Activated T-cell treated with anti-CD3 and anti-CD28 coated beads, Interleukin-2, amount 50 U/mL, for 48 hours (primary cell): ENCODE measurements at regions not wholly inside any gene's neighbourhood (a gene's known extent, or its start where the extent isn't known, plus 50 kb on each side); places are given as distances from the start of the nearest gene placed in this dataset.
"Not testable (repeated sequence)": the region's sequence is repeated elsewhere in the genome, so short reads cannot be mapped to it uniquely, and the experiment has no call there.

Experiments used
- DNase-seq, 2 experiments: peaks; one replicate each; pipeline ENCODE4 v3.0.0-alpha.2; 2020

GRCh38 chr2:240383099-240383758, 52.2 kb upstream of the GPC1 start:
- no peak for DNase-seq

GRCh38 chr2:240383871-240384700, 51.4 kb upstream of the GPC1 start:
- no peak for DNase-seq

DNA sequence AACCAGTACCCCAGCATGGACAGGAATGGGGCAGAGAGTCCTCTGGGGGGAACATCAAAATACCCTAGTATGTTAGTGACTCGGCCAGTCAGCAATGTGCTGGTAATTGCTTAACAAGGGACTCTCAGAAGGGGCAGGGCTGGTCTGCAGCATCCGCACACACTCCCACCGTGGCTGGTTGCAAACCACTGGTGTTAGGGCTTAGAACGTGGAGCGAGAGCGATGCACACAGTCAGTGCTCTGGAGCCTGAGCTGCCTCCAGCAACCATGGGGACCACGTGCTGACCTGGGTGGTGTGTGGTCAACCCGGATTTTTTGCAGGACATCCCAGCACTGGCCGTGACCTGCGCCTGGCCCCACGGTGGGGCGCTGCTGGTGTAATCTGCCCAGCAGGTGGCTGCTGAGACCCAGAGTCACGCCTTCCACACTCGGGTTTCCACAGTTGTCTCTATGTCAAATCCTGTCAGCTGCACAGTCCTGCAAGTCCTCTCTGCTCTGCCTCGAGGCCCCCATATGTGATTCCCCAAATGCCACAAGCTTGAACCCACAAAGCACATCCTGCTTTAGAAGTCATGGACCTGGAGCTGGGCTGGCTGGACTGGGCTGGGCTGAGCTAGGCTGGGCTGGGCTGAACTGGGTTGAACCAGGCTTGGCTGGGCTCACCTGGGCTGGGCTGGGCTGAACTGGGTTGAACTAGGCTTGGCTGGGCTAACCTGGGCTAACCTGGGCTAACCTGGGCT, 50.6 kb upstream of the GPC1 start:
- no peak for DNase-seq

- DNase-seq: not testable (repeated sequence)
Measured at GRCh38 chr2:240385451-240386161, 49.9 kb upstream of the GPC1 start.
